ENCODE measurements at regions not wholly inside any gene's neighbourhood (a gene's known extent, or its start where the extent isn't known, plus 50 kb on each side); places are given as distances from the start of the nearest gene placed in this dataset.

DNA sequence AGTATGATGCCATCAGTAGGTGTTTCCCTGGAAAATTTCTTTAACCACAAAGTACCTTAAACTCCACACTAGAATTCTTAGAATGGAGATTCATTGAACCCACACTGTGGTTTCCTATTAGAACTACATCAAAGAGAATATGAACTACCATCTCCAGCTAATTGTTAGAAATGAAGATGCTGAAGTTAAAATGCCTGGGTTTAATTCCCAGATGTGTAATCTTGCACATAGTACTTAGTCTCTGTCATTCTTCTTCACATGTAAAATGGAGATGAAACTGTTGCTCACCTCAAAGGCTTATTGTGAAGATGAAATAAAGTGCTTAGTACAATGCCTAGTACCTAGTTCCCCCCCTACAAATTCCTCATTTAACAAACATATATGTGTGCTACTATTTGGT, 303.3 kb upstream of the CCNG1 start:
- peaks cover 8% of the 10 kb centered on the region for H3K9me3 ChIP-seq (ENCODE audit: control insufficient read depth, low read length)
- no peak overlapping the region for H2BK120ac ChIP-seq (ENCODE audit: low read depth, low read length)
- H2BK12ac ChIP-seq (ENCODE audit: low read length in 2 of 2) = no peak overlapping the region
- H2AFZ ChIP-seq (ENCODE audit: low read depth, low read length) = no peak overlapping the region
- H3K4me3 ChIP-seq (ENCODE audit: insufficient read depth in 1 of 2, low read depth in 1 of 2, low read length in 2 of 2) = no peak overlapping the region
- no peak overlapping the region for H3K14ac ChIP-seq (ENCODE audit: low read length in 2 of 2)
- no peak overlapping the region for H4K91ac ChIP-seq (ENCODE audit: low read length)
- no peak overlapping the region for H2AK5ac ChIP-seq (ENCODE audit: low read length, severe bottlenecking)
- no peak overlapping the region for H3K4ac ChIP-seq (ENCODE audit: low read depth in 1 of 2, low read length in 2 of 2)
- no peak overlapping the region for H2BK5ac ChIP-seq (ENCODE audit: low read depth, low read length, poor library complexity, severe bottlenecking)
- H3K4me2 ChIP-seq (ENCODE audit: low read length, poor library complexity, severe bottlenecking) = no peak overlapping the region
- no peaks in the 10 kb centered on the region for H3K27me3 ChIP-seq (ENCODE audit: control insufficient read depth in 1 of 2, insufficient read depth in 1 of 2, low read length in 2 of 2)
- DNase-seq = no peak
- H4K8ac ChIP-seq (ENCODE audit: low read length) = no peak overlapping the region
- no peak overlapping the region for H3K18ac ChIP-seq (ENCODE audit: low read depth in 1 of 2, low read length in 2 of 2)
- no peaks in the 10 kb centered on the region for H3K4me1 ChIP-seq (ENCODE audit: control insufficient read depth, insufficient read depth, low read depth, low read length)
- no peak overlapping the region for H3K27ac ChIP-seq (ENCODE audit: low read length, poor library complexity, severe bottlenecking)
- no peaks in the 10 kb centered on the region for H3K79me1 ChIP-seq (replicated peaks; ENCODE audit: low read length, poor library complexity, severe bottlenecking)
- H3K9ac ChIP-seq (ENCODE audit: low read length) = no peak overlapping the region
- no peaks in the 10 kb centered on the region for H3K36me3 ChIP-seq (ENCODE audit: control insufficient read depth in 1 of 2, insufficient read depth in 2 of 2, low read depth in 1 of 2, low read length in 2 of 2)
- H2BK15ac ChIP-seq (ENCODE audit: low read depth, poor library complexity, severe bottlenecking) = no peak overlapping the region
- H3K23ac ChIP-seq (ENCODE audit: low read length in 2 of 2) = no peak overlapping the region

DNA sequence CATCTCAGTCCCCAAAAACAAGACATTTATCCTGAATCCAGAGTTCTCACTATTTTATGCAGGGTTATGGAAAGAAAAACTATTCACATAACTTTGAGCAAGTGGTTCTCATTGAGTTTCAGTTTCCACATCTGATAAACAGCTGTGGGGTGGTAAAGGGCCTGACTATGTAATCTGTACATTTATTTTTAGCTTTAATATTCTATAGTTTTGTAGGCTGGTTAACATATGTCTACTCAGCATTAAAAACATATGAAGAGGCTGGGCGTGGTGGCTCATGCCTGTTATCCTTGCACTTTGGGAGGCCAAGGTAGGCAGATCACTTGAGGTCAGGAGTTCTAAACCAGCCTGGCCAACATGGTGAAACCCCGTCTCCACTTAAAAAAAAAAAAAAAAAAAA, 301.5 kb upstream of the CCNG1 start:
- no peaks in the 10 kb centered on the region for H3K4me1 ChIP-seq (ENCODE audit: control insufficient read depth, insufficient read depth, low read depth, low read length)
- no peak for DNase-seq
- no peak overlapping the region for H2BK15ac ChIP-seq (ENCODE audit: low read depth, poor library complexity, severe bottlenecking)
- H3K9ac ChIP-seq (ENCODE audit: low read length) = no peak overlapping the region
- no peak overlapping the region for H3K4me3 ChIP-seq (ENCODE audit: insufficient read depth in 1 of 2, low read depth in 1 of 2, low read length in 2 of 2)
- H3K4ac ChIP-seq (ENCODE audit: low read depth in 1 of 2, low read length in 2 of 2) = no peak overlapping the region
- 67% methylated on average over 1 of the region's 2 CpGs for WGBS
- H3K23ac ChIP-seq (ENCODE audit: low read length in 2 of 2) = no peak overlapping the region
- no peak overlapping the region for H3K4me2 ChIP-seq (ENCODE audit: low read length, poor library complexity, severe bottlenecking)
- H3K79me1 ChIP-seq (replicated peaks; ENCODE audit: low read length, poor library complexity, severe bottlenecking) = no peaks in the 10 kb centered on the region
- H2BK5ac ChIP-seq (ENCODE audit: low read depth, low read length, poor library complexity, severe bottlenecking) = no peak overlapping the region
- H3K9me3 ChIP-seq (ENCODE audit: control insufficient read depth, low read length) = peaks cover 3% of the 10 kb centered on the region
- no peak overlapping the region for H2BK12ac ChIP-seq (ENCODE audit: low read length in 2 of 2)
- H4K8ac ChIP-seq (ENCODE audit: low read length) = no peak overlapping the region
- H3K36me3 ChIP-seq (ENCODE audit: control insufficient read depth in 1 of 2, insufficient read depth in 2 of 2, low read depth in 1 of 2, low read length in 2 of 2) = no peaks in the 10 kb centered on the region
- no peak overlapping the region for H3K14ac ChIP-seq (ENCODE audit: low read length in 2 of 2)
- H2AFZ ChIP-seq (ENCODE audit: low read depth, low read length) = no peak overlapping the region
- no peak overlapping the region for H4K91ac ChIP-seq (ENCODE audit: low read length)
- H3K18ac ChIP-seq (ENCODE audit: low read depth in 1 of 2, low read length in 2 of 2) = no peak overlapping the region
- no peaks in the 10 kb centered on the region for H3K27me3 ChIP-seq (ENCODE audit: control insufficient read depth in 1 of 2, insufficient read depth in 1 of 2, low read length in 2 of 2)
- no peak overlapping the region for H2AK5ac ChIP-seq (ENCODE audit: low read length, severe bottlenecking)
- no peak overlapping the region for H2BK120ac ChIP-seq (ENCODE audit: low read depth, low read length)
- no peak overlapping the region for H3K27ac ChIP-seq (ENCODE audit: low read length, poor library complexity, severe bottlenecking)

DNA sequence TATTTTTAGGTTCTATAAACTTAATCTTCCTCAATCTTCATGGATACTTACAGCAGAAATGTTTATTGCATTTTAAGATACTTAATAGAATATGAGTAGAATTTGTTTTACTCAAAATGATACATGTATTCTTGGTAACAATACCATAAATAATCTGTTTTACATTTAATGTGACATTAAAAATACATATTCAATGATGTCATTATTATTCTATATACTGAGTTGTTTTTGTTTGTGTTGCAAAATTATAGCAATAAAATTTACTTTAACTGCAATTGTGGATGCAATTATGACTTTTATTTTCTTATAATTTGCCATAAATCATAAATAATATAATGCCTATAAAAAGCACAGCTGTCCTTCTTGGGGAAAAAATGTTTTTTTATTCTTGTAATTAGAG, 275.9 kb upstream of the CCNG1 start:
- H3K27ac ChIP-seq (ENCODE audit: low read length, poor library complexity, severe bottlenecking) = no peak overlapping the region
- no peak overlapping the region for H3K23ac ChIP-seq (ENCODE audit: low read length in 2 of 2)
- no peak overlapping the region for H2BK12ac ChIP-seq (ENCODE audit: low read length in 2 of 2)
- no peak overlapping the region for H2BK5ac ChIP-seq (ENCODE audit: low read depth, low read length, poor library complexity, severe bottlenecking)
- H3K4me1 ChIP-seq (ENCODE audit: control insufficient read depth, insufficient read depth, low read depth, low read length) = no peaks in the 10 kb centered on the region
- no peak for DNase-seq
- H3K18ac ChIP-seq (ENCODE audit: low read depth in 1 of 2, low read length in 2 of 2) = no peak overlapping the region
- H4K8ac ChIP-seq (ENCODE audit: low read length) = no peak overlapping the region
- H3K4me2 ChIP-seq (ENCODE audit: low read length, poor library complexity, severe bottlenecking) = no peak overlapping the region
- H3K9ac ChIP-seq (ENCODE audit: low read length) = no peak overlapping the region
- no peaks in the 10 kb centered on the region for H3K36me3 ChIP-seq (ENCODE audit: control insufficient read depth in 1 of 2, insufficient read depth in 2 of 2, low read depth in 1 of 2, low read length in 2 of 2)
- no peak overlapping the region for H3K4me3 ChIP-seq (ENCODE audit: insufficient read depth in 1 of 2, low read depth in 1 of 2, low read length in 2 of 2)
- no peaks in the 10 kb centered on the region for H3K27me3 ChIP-seq (ENCODE audit: control insufficient read depth in 1 of 2, insufficient read depth in 1 of 2, low read length in 2 of 2)
- no peak overlapping the region for H2BK120ac ChIP-seq (ENCODE audit: low read depth, low read length)
- no peak overlapping the region for H2AFZ ChIP-seq (ENCODE audit: low read depth, low read length)
- no peak overlapping the region for H3K4ac ChIP-seq (ENCODE audit: low read depth in 1 of 2, low read length in 2 of 2)
- no peak overlapping the region for H3K14ac ChIP-seq (ENCODE audit: low read length in 2 of 2)
- H3K79me1 ChIP-seq (replicated peaks; ENCODE audit: low read length, poor library complexity, severe bottlenecking) = no peaks in the 10 kb centered on the region
- no peak overlapping the region for H4K91ac ChIP-seq (ENCODE audit: low read length)
- H3K9me3 ChIP-seq (ENCODE audit: control insufficient read depth, low read length) = peaks cover 6% of the 10 kb centered on the region
- H2BK15ac ChIP-seq (ENCODE audit: low read depth, poor library complexity, severe bottlenecking) = no peak overlapping the region
- no peak overlapping the region for H2AK5ac ChIP-seq (ENCODE audit: low read length, severe bottlenecking)

- Histone ChIP-seq H3K9me3 (ENCODE audit: control insufficient read depth, low read length) (peaks cover 6% of the 10 kb centered on the region), H3K4me1 (ENCODE audit: control insufficient read depth, insufficient read depth, low read depth, low read length) (no peaks in the 10 kb centered on the region), H3K14ac (ENCODE audit: low read length in 2 of 2) (no peak overlapping the region), H2BK12ac (ENCODE audit: low read length in 2 of 2) (no peak overlapping the region), H3K18ac (ENCODE audit: low read depth in 1 of 2, low read length in 2 of 2) (no peak overlapping the region), H2AFZ (ENCODE audit: low read depth, low read length) (no peak overlapping the region), H3K36me3 (ENCODE audit: control insufficient read depth in 1 of 2, insufficient read depth in 2 of 2, low read depth in 1 of 2, low read length in 2 of 2) (no peaks in the 10 kb centered on the region), H3K4me3 (ENCODE audit: insufficient read depth in 1 of 2, low read depth in 1 of 2, low read length in 2 of 2) (no peak overlapping the region), H3K27ac (ENCODE audit: low read length, poor library complexity, severe bottlenecking) (no peak overlapping the region), H2BK15ac (ENCODE audit: low read depth, poor library complexity, severe bottlenecking) (no peak overlapping the region), H4K91ac (ENCODE audit: low read length) (no peak overlapping the region), H3K23ac (ENCODE audit: low read length in 2 of 2) (no peak overlapping the region), H2BK120ac (ENCODE audit: low read depth, low read length) (no peak overlapping the region), H2AK5ac (ENCODE audit: low read length, severe bottlenecking) (no peak overlapping the region), H3K27me3 (ENCODE audit: control insufficient read depth in 1 of 2, insufficient read depth in 1 of 2, low read length in 2 of 2) (no peaks in the 10 kb centered on the region), H4K8ac (ENCODE audit: low read length) (no peak overlapping the region), H2BK5ac (ENCODE audit: low read depth, low read length, poor library complexity, severe bottlenecking) (no peak overlapping the region), H3K4ac (ENCODE audit: low read depth in 1 of 2, low read length in 2 of 2) (no peak overlapping the region), H3K9ac (ENCODE audit: low read length) (no peak overlapping the region), H3K79me1 (replicated peaks; ENCODE audit: low read length, poor library complexity, severe bottlenecking) (no peaks in the 10 kb centered on the region), H3K4me2 (ENCODE audit: low read length, poor library complexity, severe bottlenecking) (no peak overlapping the region)
- no peak for DNase-seq
- WGBS = no CpG with 5 or more reads among the region's 3 CpGs
These were observed 274.8 kb upstream of the CCNG1 start for GRCh38 chr5:163162645-163163044.
